LNCAP (cell line): ENCODE measurements at regions not wholly inside any gene's neighbourhood (a gene's known extent, or its start where the extent isn't known, plus 50 kb on each side); places are given as distances from the start of the nearest gene placed in this dataset.

Experiments
- CTCF ChIP-seq: fragments of 450-650 bp; IDR thresholded peaks from 2 replicates; pipeline ENCODE4 v1.5.1; 2017; ENCODE audit warnings: mild to moderate bottlenecking

- no peak for TF ChIP-seq CTCF
Measured at GRCh38 chr3:31481697-31482096, 51.0 kb upstream of the STT3B start.

- no peak for TF ChIP-seq CTCF
Measured at GRCh38 chr3:31482493-31483200, 50.1 kb upstream of the STT3B start.
